AG09319 (cell line): ENCODE measurements at regions not wholly inside any gene's neighbourhood (a gene's known extent, or its start where the extent isn't known, plus 50 kb on each side); places are given as distances from the start of the nearest gene placed in this dataset.
A peak's percentile ranks its signal among the peaks of the same experiment; 100 is the strongest.

Experiments
- DNase-seq: peaks from one replicate; pipeline ENCODE4 v3.0.0-alpha.2; 2010; ENCODE audit warnings: low read depth; ENCODE audit errors: extremely low read depth
- CTCF ChIP-seq: IDR thresholded peaks from 2 replicates; pipeline ENCODE4 v1.5.1; 2011; ENCODE audit warnings: low read depth, mild to moderate bottlenecking, inconsistent platforms, low read length, moderate library complexity

- DNase-seq, result peak; percentile 60
- no peak for TF ChIP-seq CTCF
Measured at GRCh38 chr10:88097536-88097935, 234.1 kb downstream of the PTEN start.

GRCh38 chr10:88100281-88100680 lies 236.9 kb downstream of the PTEN start:
- TF ChIP-seq CTCF, result no peak
- no peak for DNase-seq

GRCh38 chr10:88101666-88102065 lies 238.2 kb downstream of the PTEN start:
- no peak for TF ChIP-seq CTCF
- no peak for DNase-seq

DNA sequence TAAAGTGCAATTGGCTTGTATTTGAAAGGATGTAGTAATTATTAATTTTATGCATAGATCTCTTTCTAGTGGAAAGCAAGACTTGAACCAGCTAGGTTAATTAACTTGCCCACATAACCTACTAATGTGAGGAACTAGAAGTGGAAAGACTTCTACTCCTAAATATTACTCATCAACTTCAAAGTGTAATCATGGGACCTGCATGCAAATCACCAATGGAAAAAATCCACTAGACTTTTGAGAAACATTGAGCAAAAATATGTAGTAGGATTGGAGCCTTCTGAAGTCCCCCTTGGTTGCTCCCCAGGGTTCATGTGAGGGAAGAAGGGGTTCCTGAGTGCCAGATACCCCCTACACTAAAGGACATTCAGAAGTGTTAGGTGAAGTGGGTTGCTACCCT lies 240.2 kb downstream of the PTEN start:
- no peak for DNase-seq
- no peak for TF ChIP-seq CTCF

DNA sequence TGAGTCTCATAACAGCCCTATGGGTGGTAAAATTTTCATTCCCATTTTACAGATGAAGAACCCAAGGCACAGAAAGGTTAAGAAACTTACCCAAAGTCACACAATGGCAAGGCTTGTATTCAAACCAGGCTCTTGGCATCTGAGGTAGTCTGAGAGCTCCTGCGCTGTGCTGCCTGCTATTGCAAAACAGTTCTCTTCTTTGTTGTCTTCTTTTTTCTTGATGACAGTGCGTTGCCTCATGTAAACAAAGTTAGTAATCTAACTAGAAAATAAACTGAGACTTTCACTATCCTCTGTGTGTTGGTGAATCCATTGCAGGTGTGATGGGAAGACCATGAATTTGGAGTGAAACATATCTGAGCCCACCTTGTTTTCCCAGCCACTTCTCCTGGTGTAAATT lies 240.8 kb downstream of the PTEN start:
- no peak for DNase-seq
- no peak for TF ChIP-seq CTCF

DNA sequence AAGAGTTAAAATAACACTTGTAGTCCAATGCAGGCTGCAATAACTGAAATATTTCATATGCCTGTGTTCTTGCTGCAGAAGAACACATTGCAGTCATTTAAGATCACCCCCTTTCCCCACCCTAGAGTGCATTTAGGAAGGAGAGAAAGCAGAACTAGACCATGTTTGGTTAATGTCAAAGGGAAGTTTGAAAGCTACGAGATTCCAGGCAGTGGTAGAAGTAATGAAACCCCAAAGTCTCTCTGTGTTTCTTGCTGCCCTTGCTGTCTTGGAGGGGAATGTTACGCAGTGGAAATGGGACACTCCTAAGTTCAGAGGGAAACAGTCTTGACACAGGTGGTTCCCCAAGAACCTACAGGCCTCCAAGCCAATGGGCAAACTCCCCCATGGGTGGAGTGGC lies 242.9 kb downstream of the PTEN start:
- no peak for DNase-seq
- TF ChIP-seq CTCF, result no peak

DNA sequence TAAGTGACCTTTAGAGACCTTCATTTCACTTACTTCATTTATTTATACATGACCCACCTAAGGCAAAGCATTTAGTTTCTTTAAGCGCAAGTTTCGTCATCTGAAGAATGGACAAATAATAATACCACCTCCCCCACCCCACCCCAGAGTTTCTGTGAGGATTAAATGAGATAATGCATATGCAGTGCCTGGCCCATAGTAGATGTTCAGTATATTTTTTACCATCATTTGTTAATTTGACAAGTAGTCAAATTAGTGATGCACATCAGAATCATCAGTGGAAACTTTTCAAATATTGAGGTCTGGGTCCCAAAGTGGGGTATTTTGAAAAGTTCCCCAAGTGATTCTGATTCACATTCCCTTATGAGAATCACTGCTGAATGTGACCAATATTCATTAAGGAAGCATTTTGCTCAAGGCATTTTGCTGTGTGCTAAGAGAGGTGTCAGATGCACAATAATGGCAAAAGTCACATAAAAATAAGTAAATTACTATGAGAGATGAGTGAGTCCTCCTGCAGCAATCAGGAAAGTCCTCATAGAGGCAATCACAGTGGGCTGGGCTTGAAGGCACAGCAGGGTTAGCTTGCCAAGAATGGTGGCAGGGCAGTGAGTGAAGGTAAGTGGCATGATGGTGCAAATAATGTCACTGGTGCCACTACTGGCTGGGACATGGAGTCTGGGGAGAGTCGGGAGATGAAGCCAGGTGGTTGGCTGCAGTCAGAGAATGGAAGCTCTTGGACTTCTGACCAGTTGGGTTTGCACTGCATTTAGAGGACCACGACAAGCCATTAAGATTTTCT lies 244.1 kb downstream of the PTEN start:
- no peak for DNase-seq
- no peak for TF ChIP-seq CTCF
